H9 (cell line): ENCODE measurements at regions not wholly inside any gene's neighbourhood (a gene's known extent, or its start where the extent isn't known, plus 50 kb on each side); places are given as distances from the start of the nearest gene placed in this dataset.

ENCODE experiments used
- DNase-seq: peaks from one replicate; pipeline ENCODE4 v3.0.0-alpha.2; 2017
- H2AFZ ChIP-seq: one replicate; pipeline ENCODE4 v1.6.1; 2013; ENCODE audit warnings: mild to moderate bottlenecking, low read length, control low read depth, moderate library complexity
- H2AK5ac ChIP-seq: 2 replicates; pipeline ENCODE4 v1.6.1; 2013; ENCODE audit warnings: low read length, control low read depth, mixed read lengths; ENCODE audit not compliant: insufficient read length
- H2BK120ac ChIP-seq: one replicate; pipeline ENCODE4 v1.6.1; 2013; ENCODE audit warnings: low read depth, mild to moderate bottlenecking, low read length, control low read depth, inconsistent platforms; ENCODE audit not compliant: poor library complexity, severe bottlenecking
- H2BK12ac ChIP-seq: 2 replicates; pipeline ENCODE4 v1.6.1; 2013; ENCODE audit warnings: low read length, control low read depth, mixed read lengths, low read depth; ENCODE audit not compliant: insufficient read length
- H2BK15ac ChIP-seq: 2 replicates; pipeline ENCODE4 v1.6.1; 2013; ENCODE audit warnings: low read depth, low read length, control low read depth
- H2BK20ac ChIP-seq: one replicate; pipeline ENCODE4 v1.6.1; 2013; ENCODE audit warnings: low read depth, mild to moderate bottlenecking, low read length, control low read depth, inconsistent platforms; ENCODE audit not compliant: poor library complexity, severe bottlenecking
- H2BK5ac ChIP-seq: 2 replicates; pipeline ENCODE4 v1.6.1; 2013; ENCODE audit warnings: low read length, control low read depth, mixed read lengths; ENCODE audit not compliant: insufficient read length
- H3K14ac ChIP-seq: 2 replicates; pipeline ENCODE4 v1.6.1; 2013; ENCODE audit warnings: low read length, control low read depth; ENCODE audit not compliant: insufficient read depth
- H3K18ac ChIP-seq: 2 replicates; pipeline ENCODE4 v1.6.1; 2013; ENCODE audit warnings: low read depth, mild to moderate bottlenecking, mixed read lengths, low read length, control low read depth; ENCODE audit not compliant: insufficient read length
- H3K23ac ChIP-seq: 2 replicates; pipeline ENCODE4 v1.6.1; 2013; ENCODE audit warnings: low read length, control low read depth, mixed read lengths, low read depth; ENCODE audit not compliant: insufficient read length
- H3K23me2 ChIP-seq: 2 replicates; pipeline ENCODE4 v1.6.1; 2013; ENCODE audit warnings: low read depth, mild to moderate bottlenecking, mixed read lengths, low read length, control low read depth; ENCODE audit not compliant: insufficient read length, poor library complexity, severe bottlenecking
- H3K27ac ChIP-seq: 2 replicates; pipeline ENCODE4 v1.5.1; 2013; ENCODE audit warnings: low read length, control low read depth, mixed read lengths, low read depth; ENCODE audit not compliant: insufficient read length
- H3K27me3 ChIP-seq: 2 replicates; pipeline ENCODE4 v1.6.1; 2013; ENCODE audit warnings: low read length, control low read depth, inconsistent platforms; ENCODE audit not compliant: insufficient read depth
- H3K4ac ChIP-seq: 2 replicates; pipeline ENCODE4 v1.6.1; 2013; ENCODE audit warnings: low read depth, mild to moderate bottlenecking, control low read depth, inconsistent platforms, low read length, moderate library complexity
- H3K4me1 ChIP-seq: 2 replicates; pipeline ENCODE4 v1.6.1; 2013; ENCODE audit warnings: low read length, control low read depth, inconsistent platforms; ENCODE audit not compliant: insufficient read depth
- H3K4me2 ChIP-seq: 2 replicates; pipeline ENCODE4 v1.6.1; 2013; ENCODE audit warnings: low read length, control low read depth, mixed read lengths; ENCODE audit not compliant: insufficient read length, insufficient read depth
- H3K56ac ChIP-seq: 2 replicates; pipeline ENCODE4 v1.6.1; 2013; ENCODE audit warnings: low read depth, mild to moderate bottlenecking, mixed read lengths, low read length, control low read depth; ENCODE audit not compliant: insufficient read length
- H3K79me1 ChIP-seq: 2 replicates; pipeline ENCODE4 v1.6.1; 2013; ENCODE audit warnings: low read depth, mild to moderate bottlenecking, moderate library complexity, low read length, control low read depth, inconsistent platforms; ENCODE audit not compliant: insufficient read depth, poor library complexity, severe bottlenecking
- H3K79me2 ChIP-seq: 2 replicates; pipeline ENCODE4 v1.6.1; 2013; ENCODE audit warnings: low read length, control low read depth, inconsistent platforms; ENCODE audit not compliant: insufficient read depth
- H3K9ac ChIP-seq: 2 replicates; pipeline ENCODE4 v1.6.1; 2013; ENCODE audit warnings: low read length, control low read depth, mixed read lengths; ENCODE audit not compliant: insufficient read length; ENCODE audit errors: extremely low read depth
- H3K9me3 ChIP-seq: one replicate; pipeline ENCODE4 v1.6.1; 2013; ENCODE audit warnings: low read depth, low read length, inconsistent platforms; ENCODE audit not compliant: control insufficient read depth
- H3T11ph ChIP-seq: one replicate; pipeline ENCODE4 v1.6.1; 2013; ENCODE audit warnings: mild to moderate bottlenecking, low read length, control low read depth, inconsistent platforms
- H4K20me1 ChIP-seq: one replicate; pipeline ENCODE4 v1.6.1; 2013; ENCODE audit not compliant: control insufficient read depth, insufficient read length, insufficient read depth
- H4K5ac ChIP-seq: 2 replicates; pipeline ENCODE4 v1.6.1; 2013; ENCODE audit warnings: low read depth, mild to moderate bottlenecking, mixed read lengths, low read length, control low read depth; ENCODE audit not compliant: insufficient read length
- H4K8ac ChIP-seq: replicated peaks from 2 replicates; pipeline ENCODE4 v1.6.1; 2013; ENCODE audit warnings: low read length, control low read depth, mixed read lengths, low read depth; ENCODE audit not compliant: insufficient read length
- H4K91ac ChIP-seq: 2 replicates; pipeline ENCODE4 v1.6.1; 2013; ENCODE audit warnings: low read depth, mild to moderate bottlenecking, moderate library complexity, mixed read lengths, low read length, control low read depth; ENCODE audit not compliant: insufficient read length
- H3K27ac Mint-ChIP-seq, 3 experiments: 2 replicates in 2 of 3; 3 replicates in 1 of 3; pipeline ENCODE4 v1.8.0; 2020 to 2021; ENCODE audit warnings: mixed read lengths in 3 of 3, mild to moderate bottlenecking in 1 of 3, moderate library complexity in 1 of 3
- H3K27me3 Mint-ChIP-seq: 2 replicates; pipeline ENCODE4 v1.8.0; 2021; ENCODE audit warnings: low read depth, mild to moderate bottlenecking, moderate library complexity, mixed read lengths
- H3K36me3 Mint-ChIP-seq, 3 experiments: 2 replicates in 2 of 3; 3 replicates in 1 of 3; pipeline ENCODE4 v1.8.0; 2020 to 2021; ENCODE audit warnings: low read depth in 3 of 3, mixed read lengths in 3 of 3; ENCODE audit not compliant: insufficient read depth in 1 of 3
- H3K4me1 Mint-ChIP-seq, 2 experiments: 2 replicates each; pipeline ENCODE4 v1.8.0; 2020; ENCODE audit warnings: mixed read lengths in 2 of 2
- H3K4me3 Mint-ChIP-seq, 2 experiments: 2 replicates in 1 of 2; 3 replicates in 1 of 2; pipeline ENCODE4 v1.8.0; 2020 to 2021; ENCODE audit warnings: mild to moderate bottlenecking in 2 of 2, mixed read lengths in 2 of 2, moderate library complexity in 1 of 2
- H3K9me3 Mint-ChIP-seq, 2 experiments: 2 replicates in 1 of 2; 3 replicates in 1 of 2; pipeline ENCODE4 v1.8.0; 2020; ENCODE audit warnings: mild to moderate bottlenecking in 2 of 2, mixed read lengths in 2 of 2, moderate library complexity in 1 of 2
- WGBS: extraction: QIAGEN DNeasy Blood & Tissue Kit; methylation state at CpG from one replicate; pipeline ENCODE4 v1.1.7; 2013; ENCODE audit warnings: missing lambda C conversion rate, low lambda C conversion rate, mixed read lengths; ENCODE audit not compliant: insufficient read length; ENCODE audit errors: extremely low coverage; 5-methylcytosine and 5-hydroxymethylcytosine counted together
- TF ChIP-seq, protein P1 (sequence below): fragments of 200-600 bp; sonication (generic); conservative IDR thresholded peaks from 3 replicates; pipeline ENCODE4 v1.8.0; 2021; ENCODE audit warnings: antibody characterized with exemption, mild to moderate bottlenecking

DNA sequence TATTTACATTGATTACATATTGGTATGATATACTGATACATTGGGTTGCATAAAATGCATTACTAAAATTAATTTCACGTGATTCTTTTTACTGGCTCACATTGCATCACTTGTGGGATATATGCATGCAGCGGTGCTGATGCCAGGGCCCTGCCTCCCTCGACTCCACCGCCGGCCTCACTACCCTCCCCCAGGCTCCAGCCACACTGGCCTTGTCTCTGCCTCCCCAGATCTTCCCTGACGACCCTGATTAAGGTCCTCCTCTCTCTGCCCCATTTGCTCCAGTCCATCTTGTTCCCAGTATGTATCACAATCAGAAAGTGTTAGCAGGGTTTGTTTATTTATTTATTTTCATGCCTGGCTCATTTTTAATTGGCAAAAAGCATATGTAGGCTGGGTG, 306.8 kb downstream of the FOXL1 start:
- Mint-ChIP-seq H3K27ac (no peak overlapping the region), H3K27me3 (peaks cover 2% of the 10 kb centered on the region), H3K36me3 (no peaks in the 10 kb centered on the region), H3K9me3 (no peaks in the 10 kb centered on the region; a peak in 1 of 5 replicates), H3K4me3 (no peak overlapping the region), H3K4me1 (peaks cover 9 to 18% of the 10 kb centered on the region in 2 experiments)
- WGBS, result no CpG with 5 or more reads among the region's 6 CpGs
- Histone ChIP-seq H4K5ac (no peak overlapping the region), H3K4ac (no peak overlapping the region), H2AK5ac (no peak overlapping the region), H4K20me1 (no peaks in the 10 kb centered on the region), H3K14ac (no peak overlapping the region), H3K27me3 (no peaks in the 10 kb centered on the region), H3T11ph (no peak overlapping the region), H3K9me3 (no peaks in the 10 kb centered on the region), H3K4me2 (no peak overlapping the region), H3K27ac (no peak overlapping the region), H2BK15ac (no peak overlapping the region), H2BK5ac (no peak overlapping the region), H3K79me2 (no peaks in the 10 kb centered on the region), H3K4me1 (no peaks in the 10 kb centered on the region; the same call in 1 of the 2 replicates), H4K8ac (no peak overlapping the region), H2BK20ac (no peak overlapping the region), H3K56ac (no peak overlapping the region), H2BK12ac (no peak overlapping the region), H3K18ac (no peak overlapping the region), H3K79me1 (no peaks in the 10 kb centered on the region), H2BK120ac (no peak overlapping the region), H3K9ac (no peak overlapping the region), H2AFZ (no peak overlapping the region), H3K23me2 (no peaks in the 10 kb centered on the region), H4K91ac (no peak overlapping the region), H3K23ac (no peak overlapping the region)
- TF ChIP-seq, protein P1, sequence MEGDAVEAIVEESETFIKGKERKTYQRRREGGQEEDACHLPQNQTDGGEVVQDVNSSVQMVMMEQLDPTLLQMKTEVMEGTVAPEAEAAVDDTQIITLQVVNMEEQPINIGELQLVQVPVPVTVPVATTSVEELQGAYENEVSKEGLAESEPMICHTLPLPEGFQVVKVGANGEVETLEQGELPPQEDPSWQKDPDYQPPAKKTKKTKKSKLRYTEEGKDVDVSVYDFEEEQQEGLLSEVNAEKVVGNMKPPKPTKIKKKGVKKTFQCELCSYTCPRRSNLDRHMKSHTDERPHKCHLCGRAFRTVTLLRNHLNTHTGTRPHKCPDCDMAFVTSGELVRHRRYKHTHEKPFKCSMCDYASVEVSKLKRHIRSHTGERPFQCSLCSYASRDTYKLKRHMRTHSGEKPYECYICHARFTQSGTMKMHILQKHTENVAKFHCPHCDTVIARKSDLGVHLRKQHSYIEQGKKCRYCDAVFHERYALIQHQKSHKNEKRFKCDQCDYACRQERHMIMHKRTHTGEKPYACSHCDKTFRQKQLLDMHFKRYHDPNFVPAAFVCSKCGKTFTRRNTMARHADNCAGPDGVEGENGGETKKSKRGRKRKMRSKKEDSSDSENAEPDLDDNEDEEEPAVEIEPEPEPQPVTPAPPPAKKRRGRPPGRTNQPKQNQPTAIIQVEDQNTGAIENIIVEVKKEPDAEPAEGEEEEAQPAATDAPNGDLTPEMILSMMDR, result no peak
- DNase-seq, result no peak
